ENCODE measurements at regions not wholly inside any gene's neighbourhood (a gene's known extent, or its start where the extent isn't known, plus 50 kb on each side); places are given as distances from the start of the nearest gene placed in this dataset.
"Not testable (repeated sequence)": the region's sequence is repeated elsewhere in the genome, so short reads cannot be mapped to it uniquely, and the experiment has no call there.

DNA sequence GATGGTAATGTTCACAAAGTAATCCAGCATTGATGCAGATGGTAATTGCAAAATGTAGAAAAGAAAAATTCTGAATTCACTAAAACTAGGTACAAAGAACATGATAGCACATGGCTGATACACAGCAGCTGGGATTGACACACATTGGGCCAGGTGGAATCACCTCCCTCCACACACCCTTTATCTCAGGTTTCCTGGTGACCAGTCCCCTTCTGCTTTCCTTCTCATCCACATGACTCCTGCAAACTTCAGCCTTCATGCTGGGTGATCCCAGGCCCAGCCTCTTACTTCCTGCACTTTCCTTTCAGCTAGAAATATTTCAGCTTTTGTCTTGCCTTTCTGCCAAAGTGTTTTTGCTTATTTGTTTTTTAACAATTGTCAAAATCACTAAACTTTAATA, 246.9 kb downstream of the LNPK start:
- DNase-seq, result no peak

DNA sequence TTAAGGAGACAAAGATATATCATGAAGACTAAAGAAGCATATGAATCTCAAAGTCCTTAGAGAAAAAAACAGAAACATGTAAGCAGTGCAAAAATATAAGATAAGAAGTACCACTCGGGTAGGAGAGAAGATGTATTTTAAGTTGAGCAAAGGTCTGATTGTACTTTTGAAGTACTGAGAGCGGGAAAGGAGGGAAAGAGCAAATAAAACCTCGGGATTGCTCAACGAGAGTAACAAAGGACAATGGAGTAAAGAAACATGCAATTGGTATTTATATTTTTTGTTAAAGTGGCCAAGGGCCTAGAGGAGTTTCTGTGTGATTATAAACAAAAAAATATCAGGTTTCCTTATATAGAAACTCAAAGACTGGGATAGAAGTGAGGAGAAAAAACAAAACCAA, 251.9 kb downstream of the LNPK start:
- DNase-seq, result no peak

DNA sequence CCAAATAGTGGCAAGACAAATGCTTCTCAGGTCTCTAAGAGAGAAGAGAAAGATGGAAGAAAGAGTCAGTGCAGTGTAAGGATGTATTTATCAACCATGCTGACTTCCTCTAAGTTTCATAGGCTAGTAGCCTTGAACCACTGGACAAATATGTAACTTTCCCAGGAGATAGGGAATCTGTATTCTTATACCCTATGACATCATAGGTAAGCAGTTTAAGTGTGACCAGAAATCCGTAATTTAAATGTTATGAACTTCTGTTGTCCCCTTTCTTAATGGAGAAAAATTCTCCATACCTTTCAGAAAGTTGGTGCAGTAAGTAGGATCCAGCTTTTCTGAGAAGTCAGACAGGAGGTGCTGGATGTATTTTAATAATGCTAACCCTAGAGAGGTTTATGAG, 256.2 kb downstream of the LNPK start:
- DNase-seq, result no peak

DNA sequence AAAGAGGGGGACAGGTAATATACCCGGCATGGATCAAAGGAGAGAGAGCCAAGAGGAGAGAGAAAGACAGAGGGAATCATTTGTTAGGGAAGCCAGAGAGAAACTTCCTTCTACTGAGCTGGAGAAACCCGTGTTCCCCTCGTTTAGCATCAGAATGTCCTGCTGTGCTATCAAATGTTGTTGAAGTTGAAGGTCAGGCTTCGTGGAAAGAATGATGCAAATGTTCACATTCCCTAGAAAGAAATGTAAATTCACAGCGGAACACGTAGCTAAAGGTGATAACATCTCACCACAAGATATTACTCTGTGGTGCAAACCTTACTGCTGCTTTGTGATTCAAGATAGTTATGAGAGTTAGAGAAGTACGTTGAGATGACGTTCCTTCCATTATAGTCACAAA, 258.1 kb downstream of the LNPK start:
- no peak for DNase-seq

DNA sequence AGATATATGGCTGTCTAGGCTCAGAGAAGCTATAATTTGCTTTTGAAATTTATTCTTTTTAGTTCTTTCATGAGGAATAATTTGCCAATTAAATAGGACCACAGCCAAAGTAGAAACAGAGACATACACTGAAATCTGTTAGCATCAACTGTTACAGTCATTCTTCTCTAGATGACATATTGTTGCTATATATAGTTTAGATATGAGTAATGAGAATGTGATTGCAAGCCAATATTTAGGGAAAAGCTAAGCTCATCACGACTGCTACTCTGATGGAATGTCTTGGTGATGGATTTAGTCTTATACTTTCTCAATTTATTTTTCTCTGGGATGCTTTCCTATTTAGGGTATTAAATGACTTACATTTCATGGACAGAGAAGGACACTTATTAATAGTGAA, 259.1 kb downstream of the LNPK start:
- no peak for DNase-seq

DNA sequence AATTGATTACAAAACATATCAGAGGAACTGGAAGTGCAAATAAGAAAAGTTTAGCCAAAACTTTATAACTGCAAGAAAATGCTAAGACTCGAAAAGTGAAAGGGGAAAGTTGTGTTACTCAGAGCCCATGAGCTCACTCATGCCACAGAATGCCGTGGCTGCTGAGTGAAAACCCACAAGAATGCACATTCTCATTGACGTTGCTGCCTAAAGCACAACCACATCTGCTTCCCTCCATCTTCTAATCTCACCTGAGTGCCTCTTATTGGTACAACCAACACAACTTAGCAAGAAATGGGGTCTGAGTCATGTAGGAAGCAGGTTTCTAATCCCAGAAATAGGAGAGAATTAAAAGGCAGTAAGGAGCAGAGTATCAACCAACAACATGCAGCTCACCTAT, 259.7 kb downstream of the LNPK start:
- DNase-seq, result no peak

DNA sequence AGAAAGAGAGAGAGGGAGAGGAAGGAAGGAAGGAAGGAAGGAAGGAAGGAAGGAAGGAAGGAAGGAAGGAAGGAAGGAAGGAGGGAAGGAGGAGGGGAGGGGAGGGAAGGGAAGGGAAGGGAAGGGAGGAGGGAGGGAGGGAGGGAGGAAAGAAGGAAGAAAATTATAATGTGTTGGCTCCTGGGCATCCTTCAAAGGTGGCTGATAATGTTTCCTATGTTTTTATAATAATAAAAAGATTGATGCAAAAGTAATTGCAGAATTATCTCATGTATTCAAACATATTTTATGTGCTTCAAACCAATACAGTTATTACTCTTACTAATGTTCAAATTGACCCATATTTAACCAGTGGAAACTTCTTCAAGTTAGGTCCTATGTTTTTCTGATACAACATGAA, 260.9 kb downstream of the LNPK start:
- no peak for DNase-seq

DNA sequence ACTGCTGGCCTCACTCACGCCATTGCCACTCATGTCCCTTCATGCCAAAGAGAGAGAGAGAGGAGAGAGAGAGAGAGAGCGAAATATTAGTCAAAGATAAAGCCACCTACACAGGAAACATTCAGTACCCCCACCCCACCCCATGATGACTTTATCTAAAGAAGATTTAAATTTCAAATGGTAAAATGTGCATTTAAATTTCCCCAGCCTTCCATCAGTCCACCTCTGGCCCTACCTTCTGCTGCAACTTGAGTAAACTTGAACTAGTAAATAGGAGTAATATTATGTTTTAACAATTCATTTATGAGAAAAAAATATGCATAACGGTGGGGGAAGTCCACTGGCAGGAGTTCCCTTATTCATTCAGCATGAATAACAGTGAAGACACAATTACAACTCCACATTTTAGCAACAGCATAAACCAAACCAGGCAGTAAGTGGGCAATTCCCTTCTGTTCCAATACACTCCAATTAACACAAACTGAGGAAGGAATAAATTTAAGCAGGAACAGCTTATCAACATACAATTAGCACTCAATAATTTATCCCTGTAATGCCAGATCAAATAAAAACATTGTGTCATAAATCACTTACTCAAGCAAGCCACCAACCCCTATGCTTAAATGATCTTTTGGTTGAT, 264.2 kb downstream of the LNPK start:
- no peak for DNase-seq

DNA sequence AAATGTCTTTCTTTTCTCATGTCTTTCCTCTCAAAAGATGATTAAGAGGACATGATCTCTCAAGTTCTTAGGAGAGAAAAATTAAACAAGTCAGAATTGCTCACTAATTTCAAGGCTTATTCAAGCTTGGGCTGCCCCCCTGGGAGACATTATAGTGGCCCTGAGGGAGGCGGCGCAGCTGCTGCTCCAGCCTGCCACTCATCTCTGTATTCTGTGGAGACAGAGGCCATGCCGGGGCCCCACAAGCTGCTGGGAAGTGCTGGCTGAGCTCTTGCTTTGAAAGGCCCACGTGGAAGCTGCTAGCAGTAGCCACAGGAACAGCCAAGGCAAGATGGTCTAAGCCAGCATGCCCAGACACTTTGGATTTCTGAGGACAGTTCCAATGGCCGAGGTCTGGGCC, 267.4 kb downstream of the LNPK start:
- no peak for DNase-seq

DNA sequence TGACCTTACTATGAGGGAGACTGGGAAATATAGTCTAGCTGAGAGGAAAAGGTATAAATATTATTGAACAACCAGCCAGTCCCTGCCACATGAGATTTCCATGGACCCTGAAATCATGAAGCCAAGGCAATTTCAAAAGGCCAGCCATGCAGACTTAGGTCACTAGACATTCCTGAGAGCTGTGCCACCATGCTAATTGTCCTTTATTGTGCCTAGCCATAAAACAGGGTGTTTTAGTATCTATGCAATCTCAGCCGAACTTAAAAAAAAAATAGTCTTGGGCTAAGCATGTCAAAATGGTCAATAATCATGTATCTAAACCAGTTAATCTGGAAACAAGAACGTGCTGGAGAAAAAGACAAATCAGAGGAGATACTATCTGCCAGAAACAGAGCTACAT, 269.5 kb downstream of the LNPK start:
- DNase-seq, result no peak

DNA sequence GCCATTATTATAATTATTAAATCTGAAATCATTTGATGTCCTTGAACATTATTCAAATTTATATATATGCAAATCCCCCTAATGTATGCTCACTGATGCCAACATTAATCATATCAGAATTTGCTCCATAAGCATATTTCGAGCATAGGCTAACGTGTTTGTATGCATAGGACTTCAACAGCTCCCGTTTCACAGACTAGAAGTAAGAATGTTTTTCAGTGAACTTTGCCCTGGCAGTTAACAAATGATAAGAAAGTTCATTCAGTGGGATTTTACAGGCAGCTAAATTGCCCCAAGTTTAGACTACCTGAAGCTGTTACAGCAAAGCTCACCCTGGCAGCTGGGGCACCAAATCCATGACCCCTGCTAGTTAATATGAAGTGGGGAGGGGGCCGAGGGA, 272.0 kb downstream of the LNPK start:
- DNase-seq, result no peak

DNA sequence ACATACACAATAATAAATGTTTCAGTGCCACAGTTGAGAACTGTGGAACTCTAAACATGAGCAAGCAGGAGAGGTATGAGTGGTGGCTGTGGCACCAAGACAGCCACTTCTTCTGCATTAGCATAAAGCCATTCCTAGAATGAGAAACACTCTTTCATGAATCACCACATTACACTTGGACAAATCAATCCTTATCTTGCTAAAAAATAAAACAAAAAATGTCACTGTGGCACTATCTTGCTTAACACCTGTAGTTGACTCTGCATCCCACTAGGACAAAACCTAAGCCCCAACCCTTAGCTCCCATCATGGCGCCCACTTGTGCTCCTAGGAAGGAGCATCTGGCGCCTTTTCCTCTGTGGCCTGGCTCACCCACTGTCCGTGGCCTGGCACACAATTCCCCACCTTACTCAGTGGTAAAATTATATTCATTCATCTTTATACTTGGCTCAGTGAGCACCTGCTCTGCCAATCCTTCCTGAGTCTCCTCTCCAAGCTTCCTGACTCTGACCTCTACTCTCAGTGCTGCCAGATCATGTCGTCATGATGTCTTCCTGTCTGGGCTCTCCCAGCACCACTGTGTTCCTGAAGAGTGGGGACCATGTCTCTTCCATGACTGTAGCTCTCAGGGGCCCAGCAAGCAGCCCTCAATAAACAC, 272.9 kb downstream of the LNPK start:
- no peak for DNase-seq

DNA sequence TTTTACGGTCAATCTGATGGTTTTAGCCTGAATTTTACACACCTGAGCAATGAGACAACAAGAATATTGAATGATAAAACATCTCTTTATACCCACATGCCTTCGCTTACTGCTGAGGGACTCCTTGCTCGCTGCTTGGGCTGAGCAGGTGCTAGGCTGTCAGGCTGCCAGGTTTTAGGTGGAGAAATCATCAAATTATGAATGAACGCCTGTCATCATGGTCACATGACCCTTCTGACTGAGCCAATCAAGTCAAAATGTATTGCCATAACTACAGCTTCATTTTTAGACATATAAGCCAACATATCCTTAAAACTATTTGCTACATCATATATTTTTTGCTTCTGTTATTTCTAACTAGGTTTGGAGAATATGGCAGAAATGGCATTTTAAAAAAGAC, 274.0 kb downstream of the LNPK start:
- no peak for DNase-seq

DNA sequence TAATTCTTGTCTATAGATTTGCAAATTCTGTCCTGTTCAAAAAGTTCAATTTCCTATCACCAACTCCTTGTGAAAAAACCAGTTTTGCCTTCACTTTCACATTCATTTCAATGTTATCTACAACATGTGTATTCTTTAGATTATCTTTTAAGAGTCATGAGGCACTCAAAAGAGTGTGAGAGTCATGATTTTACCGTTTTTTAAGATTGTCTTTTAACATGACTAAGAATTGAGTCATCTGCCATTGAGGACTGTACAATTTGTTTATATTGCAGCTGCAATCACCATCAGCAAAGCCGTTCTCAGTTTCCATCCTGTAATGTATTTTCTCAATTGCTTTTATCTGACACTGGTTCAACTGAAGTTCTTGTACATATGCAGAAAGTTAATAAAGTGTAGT, 275.8 kb downstream of the LNPK start:
- no peak for DNase-seq

DNA sequence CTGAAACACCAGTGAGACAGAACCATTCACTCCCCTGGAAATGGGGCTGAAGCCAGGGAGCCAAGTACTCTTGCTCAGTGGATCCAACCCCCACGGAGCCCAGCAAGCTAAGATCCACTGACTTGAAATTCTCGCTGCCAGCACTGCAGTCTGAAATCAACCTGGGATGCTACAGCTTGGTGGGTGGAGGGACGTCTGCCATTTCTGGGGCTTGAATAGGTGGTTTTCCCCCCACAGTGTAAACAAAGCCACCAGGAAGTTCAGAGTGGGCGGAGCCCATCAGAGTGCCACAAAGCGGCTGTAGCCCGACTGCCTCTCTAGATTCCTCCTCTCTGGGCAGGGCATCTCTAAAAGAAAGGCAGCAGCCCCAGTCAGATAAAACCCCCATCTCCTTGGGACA, 292.8 kb downstream of the LNPK start:
- DNase-seq, result no peak

DNA sequence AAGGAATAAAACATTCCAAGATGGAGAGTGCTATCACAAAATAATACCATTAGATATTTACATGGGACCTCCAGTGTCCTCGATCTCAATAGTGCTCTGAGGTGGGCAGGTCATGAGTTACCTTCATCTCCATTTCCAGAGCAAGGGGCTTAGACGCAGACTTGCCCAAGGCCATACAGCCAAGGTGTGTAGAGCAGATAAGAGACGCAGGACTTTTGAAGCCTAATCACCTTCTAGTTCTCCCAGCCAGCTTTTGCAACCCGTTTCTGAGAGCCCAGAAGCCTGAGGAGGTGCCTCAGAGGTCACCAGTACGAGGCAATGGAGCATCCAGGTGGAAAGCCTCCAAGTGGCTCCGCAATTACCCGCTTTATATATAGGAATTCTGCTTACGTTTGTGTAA, 294.7 kb downstream of the LNPK start:
- no peak for DNase-seq

DNA sequence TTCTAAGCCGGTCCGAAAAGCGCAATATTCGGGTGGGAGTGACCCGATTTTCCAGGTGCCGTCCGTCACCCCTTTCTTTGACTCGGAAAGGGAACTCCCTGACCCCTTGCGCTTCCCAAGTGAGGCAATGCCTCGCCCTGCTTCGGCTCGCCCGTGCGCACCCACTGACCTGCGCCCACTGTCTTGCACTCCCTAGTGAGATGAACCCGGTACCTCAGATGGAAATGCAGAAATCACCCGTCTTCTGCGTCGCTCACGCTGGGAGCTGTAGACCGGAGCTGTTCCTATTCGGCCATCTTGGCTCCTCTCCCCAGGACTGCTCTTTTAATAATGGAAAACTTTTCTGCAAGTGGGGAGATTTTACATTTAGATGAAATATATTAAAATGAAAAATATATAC, 297.5 kb downstream of the LNPK start:
- not testable (repeated sequence) for DNase-seq

DNA sequence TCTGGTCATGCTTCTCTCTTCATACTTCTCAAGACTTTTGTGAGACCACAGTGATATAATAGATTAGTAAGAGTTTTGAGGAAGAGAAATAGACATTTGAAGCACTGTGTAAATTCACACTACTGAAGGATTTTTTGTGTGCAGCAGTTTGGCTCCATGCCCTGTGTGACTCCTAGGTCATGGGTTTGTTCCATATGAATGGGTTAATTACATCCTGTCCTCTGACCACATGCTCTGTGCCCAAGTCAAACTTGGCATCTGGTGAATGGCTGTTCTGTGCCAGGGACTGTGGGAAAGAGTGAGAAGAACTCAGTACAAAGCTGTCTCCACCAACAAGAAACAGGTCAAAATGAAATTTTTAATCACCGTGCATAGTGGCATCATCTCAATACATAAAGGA, 304.0 kb downstream of the LNPK start:
- no peak for DNase-seq

DNA sequence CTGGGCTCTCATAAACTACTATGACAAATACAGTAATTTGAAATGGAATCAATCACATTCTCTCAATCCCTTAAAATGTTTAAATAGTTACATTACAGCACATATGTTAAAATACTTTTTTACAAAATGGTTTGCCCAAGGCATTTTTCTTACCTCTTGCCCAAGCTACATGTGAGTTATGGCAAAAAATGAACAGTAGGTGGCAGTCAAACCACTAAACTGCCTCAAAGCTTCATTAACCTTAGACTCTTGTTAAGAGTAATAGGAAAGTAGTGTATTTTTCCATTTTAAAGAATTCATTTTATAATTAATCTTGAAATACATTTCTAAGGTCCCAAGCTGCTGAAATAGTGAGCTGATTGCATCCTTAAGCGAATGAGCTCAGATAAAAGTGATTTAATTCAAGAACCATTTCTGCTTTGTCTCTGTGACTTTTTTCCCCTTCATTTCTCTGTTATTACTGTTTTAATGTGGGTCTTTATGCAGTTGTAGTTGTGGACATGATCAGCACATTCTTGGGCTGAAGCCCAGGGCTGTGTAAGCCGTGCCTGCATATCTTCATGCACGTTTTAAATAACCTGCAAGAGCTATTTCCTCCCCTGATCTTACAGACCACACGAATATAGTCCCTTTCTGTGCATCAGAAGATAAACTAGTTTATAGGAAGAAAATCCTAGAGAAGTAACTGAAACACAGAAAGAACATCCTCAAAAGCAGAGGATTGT, 311.8 kb downstream of the LNPK start:
- DNase-seq, result peak in 2 of 6 experiments; percentile 13 to 18

DNA sequence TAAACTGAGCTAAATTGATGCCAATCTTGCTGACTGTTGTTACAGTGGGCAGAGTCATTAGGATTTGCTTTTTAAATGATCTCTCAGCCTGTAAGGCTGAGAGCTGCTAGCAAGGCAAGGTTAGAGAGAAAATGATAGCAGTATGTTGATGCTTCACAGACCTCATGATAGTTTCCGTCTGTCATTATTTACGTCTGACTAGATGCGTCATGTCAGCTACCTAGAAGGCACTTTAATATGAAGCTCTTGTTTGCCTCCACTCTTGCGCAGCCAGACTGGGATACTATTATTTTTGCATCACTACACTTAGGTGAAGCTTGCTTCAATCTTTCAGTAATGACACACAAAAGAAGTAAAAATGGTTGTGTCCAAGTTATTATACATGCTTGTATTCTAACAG, 313.8 kb downstream of the LNPK start:
- no peak for DNase-seq

DNA sequence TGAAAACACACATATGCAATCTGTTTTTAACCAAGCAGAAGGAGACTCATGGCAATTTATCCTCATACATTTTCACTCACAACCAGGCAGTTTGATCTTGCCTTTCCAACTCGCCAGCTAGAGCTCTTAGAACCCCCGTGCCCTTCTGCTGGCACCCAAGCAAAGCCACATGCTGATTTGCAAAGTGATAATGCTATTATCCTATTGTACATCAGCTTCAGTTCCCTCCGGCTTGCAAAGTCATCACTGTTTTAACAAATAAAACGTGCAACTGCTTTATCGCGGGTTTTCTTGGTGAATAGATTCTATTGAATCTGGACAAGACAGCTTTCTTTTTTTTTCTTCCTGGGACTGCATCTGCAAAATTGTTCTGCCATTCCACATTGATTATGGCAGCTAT, 314.6 kb downstream of the LNPK start:
- DNase-seq, result no peak

DNA sequence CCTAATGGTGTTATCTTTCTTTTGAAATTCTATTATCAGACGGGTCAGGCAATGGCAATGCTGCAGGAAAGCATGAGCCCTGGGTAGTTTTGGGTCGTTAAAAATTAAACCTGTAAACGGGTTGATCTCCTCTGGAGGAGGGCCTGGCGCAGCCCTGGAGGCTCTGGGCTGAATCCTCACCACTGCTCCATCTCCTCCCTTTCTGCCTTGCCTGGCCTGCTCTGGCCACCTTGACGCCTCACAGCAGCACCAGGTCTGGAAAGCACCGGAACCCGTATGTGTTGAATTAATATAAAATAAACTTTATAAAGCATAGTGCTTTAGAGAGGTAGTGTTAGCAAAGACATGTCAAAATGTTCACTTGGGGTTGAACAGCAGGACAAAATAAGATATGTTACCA, 316.1 kb downstream of the LNPK start:
- no peak for DNase-seq

DNA sequence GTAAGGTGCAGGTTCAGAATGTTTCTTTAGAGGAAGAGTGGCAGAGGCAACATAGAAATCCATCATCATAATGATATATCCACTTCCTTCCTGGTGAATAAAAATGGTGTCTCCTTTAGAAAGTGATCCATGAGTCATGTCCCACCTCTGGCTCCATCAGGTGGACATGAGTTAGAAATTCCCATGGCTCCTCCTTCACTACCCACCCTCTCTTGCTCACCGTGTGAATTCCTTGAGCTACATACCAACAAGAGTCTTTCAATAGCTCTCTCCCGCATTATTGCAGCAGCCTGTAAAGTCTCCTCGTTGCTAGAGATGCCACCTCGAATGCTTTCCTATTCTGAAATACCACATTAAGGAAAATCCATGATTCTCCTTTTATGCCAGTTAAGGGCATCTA, 317.6 kb downstream of the LNPK start:
- no peak for DNase-seq

DNA sequence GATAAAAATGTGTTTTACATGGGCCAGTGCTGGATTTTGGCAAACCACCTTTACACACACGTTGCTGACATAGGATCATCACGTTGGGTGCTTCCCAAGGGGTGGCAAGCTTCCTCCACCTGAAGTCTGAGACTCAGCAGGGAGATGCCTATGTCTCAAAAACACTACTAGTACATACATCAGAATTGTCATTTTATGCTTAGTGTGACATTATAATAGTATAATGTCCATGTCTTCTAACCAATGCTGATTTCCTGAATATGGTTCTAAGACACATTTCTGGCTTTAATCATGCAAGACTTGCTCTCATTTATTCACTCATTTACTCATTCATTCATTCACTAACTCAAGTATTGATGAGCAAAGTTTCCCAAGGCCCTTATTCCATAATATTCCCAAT, 322.3 kb downstream of the LNPK start:
- DNase-seq, result no peak

DNA sequence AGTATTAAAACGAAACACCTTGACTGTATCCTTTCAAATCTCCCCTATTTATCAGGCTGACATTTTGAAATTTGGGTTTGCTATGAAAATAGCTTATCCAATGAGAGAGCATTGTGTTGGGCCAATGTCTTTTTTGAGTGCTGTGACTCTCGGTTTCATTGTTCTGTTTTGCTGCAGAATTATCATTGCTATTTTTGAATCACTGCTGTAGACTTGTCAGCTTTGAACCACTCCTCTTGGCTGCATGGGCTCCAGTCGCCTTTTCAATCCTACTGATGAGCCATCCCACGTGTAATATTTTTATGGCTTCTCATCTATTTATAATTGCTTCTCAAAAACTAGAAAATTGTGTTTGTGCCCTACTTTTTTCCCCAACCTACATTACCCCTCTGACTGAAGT, 322.8 kb downstream of the LNPK start:
- no peak for DNase-seq

All from stimulated activated naive CD4-positive, alpha-beta T cell (primary cell).